ENCODE measurements at regions not wholly inside any gene's neighbourhood (a gene's known extent, or its start where the extent isn't known, plus 50 kb on each side); places are given as distances from the start of the nearest gene placed in this dataset.

GRCh38 chr4:101418055-101418454, 70.7 kb upstream of the PPP3CA start:
- H3K4me2 ChIP-seq (ENCODE audit: extremely low read depth, insufficient read depth, low read length): no peak overlapping the region
- TF ChIP-seq EZH2 (IDR thresholded peaks at IDR 0.05; ENCODE audit: low read length, missing control alignments): no peak
- no peak for TF ChIP-seq CTCF (conservative IDR thresholded peaks at IDR 0.05 in 1 of 2, IDR thresholded peaks at IDR 0.05 in 1 of 2; ENCODE audit: low read depth in 1 of 2, low read length in 2 of 2)
- H3K27me3 ChIP-seq (ENCODE audit: control insufficient read depth, insufficient read depth, low read length): no peaks in the 10 kb centered on the region
- H3K4me1 ChIP-seq (ENCODE audit: control insufficient read depth, extremely low read depth, insufficient read depth, low read length): no peaks in the 10 kb centered on the region
- H3K27ac ChIP-seq (ENCODE audit: insufficient read depth, low read length): no peak overlapping the region
- H3K79me2 ChIP-seq (ENCODE audit: control insufficient read depth, insufficient read depth, low read length): no peaks in the 10 kb centered on the region
- no peak overlapping the region for H3K4me3 ChIP-seq (replicated peaks in 1 of 4; ENCODE audit: control extremely low read depth in 1 of 4, insufficient read depth in 1 of 4, low read depth in 3 of 4, low read length in 4 of 4)
- peak in 1 of 2 donors; percentile 66 for DNase-seq (ENCODE audit: low read depth in 2 of 2)
- no peak overlapping the region for H2AFZ ChIP-seq (ENCODE audit: low read length)
- H3K9ac ChIP-seq (ENCODE audit: insufficient read depth, low read length): no peak overlapping the region
- H4K20me1 ChIP-seq (ENCODE audit: control insufficient read depth, extremely low read depth, insufficient read depth, low read length): no peaks in the 10 kb centered on the region
- no peaks in the 10 kb centered on the region for H3K36me3 ChIP-seq (ENCODE audit: control insufficient read depth, insufficient read depth, low read length)
- no peaks in the 10 kb centered on the region for H3K9me3 ChIP-seq (ENCODE audit: control insufficient read depth, insufficient read depth, low read depth, low read length)

DNA sequence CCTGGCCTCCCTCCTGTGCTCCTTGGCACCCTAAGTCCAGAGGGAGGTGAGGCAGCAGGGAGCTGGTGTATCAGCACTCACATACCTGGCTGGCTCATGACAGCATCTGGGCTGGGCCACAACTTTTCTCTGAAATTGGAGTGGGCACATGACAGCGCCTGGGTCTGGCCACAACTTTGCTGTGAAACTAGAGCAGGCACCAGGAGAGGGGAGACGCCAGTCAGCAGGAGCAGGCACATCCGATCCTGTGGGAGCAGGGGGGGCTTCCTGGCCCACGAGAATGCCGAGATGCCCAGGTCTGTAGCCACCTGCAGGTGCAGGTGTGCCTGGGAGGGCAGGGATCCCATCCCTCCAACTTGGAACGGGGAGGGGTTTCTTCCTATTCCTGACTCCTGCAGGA, 69.7 kb upstream of the PPP3CA start:
- H2AFZ ChIP-seq (ENCODE audit: low read length): no peak overlapping the region
- no peak for DNase-seq (ENCODE audit: low read depth in 2 of 2)
- no peaks in the 10 kb centered on the region for H3K9me3 ChIP-seq (ENCODE audit: control insufficient read depth, insufficient read depth, low read depth, low read length)
- H3K27me3 ChIP-seq (ENCODE audit: control insufficient read depth, insufficient read depth, low read length): no peaks in the 10 kb centered on the region
- H3K4me2 ChIP-seq (ENCODE audit: extremely low read depth, insufficient read depth, low read length): no peak overlapping the region
- H3K79me2 ChIP-seq (ENCODE audit: control insufficient read depth, insufficient read depth, low read length): no peaks in the 10 kb centered on the region
- H3K9ac ChIP-seq (ENCODE audit: insufficient read depth, low read length): no peak overlapping the region
- no peak overlapping the region for H3K27ac ChIP-seq (ENCODE audit: insufficient read depth, low read length)
- no peaks in the 10 kb centered on the region for H3K4me1 ChIP-seq (ENCODE audit: control insufficient read depth, extremely low read depth, insufficient read depth, low read length)
- H3K4me3 ChIP-seq (replicated peaks in 1 of 4; ENCODE audit: control extremely low read depth in 1 of 4, insufficient read depth in 1 of 4, low read depth in 3 of 4, low read length in 4 of 4): no peak overlapping the region
- TF ChIP-seq CTCF (conservative IDR thresholded peaks at IDR 0.05 in 1 of 2, IDR thresholded peaks at IDR 0.05 in 1 of 2; ENCODE audit: low read depth in 1 of 2, low read length in 2 of 2): no peak
- H3K36me3 ChIP-seq (ENCODE audit: control insufficient read depth, insufficient read depth, low read length): no peaks in the 10 kb centered on the region
- no peaks in the 10 kb centered on the region for H4K20me1 ChIP-seq (ENCODE audit: control insufficient read depth, extremely low read depth, insufficient read depth, low read length)

DNA sequence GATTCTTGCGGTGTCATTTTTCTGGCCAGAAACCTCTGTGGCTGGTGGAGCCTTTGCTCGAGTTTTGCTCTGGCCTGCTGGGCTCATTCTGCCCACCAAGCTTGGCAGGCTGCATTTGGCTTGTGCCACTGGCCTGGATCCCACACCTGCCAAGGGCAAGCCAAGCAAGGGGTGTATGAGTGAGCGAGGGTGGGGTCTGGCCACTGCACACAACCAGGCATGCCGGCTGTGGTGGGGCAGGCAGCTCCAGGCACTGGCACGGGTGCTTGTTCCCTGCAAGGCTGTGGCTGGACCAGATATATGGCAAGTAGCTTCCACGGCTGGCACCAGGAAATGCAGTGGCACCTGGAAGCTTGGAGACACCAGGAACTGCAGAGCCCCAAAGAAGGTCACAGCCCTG, 68.6 kb upstream of the PPP3CA start:
- Histone ChIP-seq H2AFZ (ENCODE audit: low read length) (no peak overlapping the region), H3K79me2 (ENCODE audit: control insufficient read depth, insufficient read depth, low read length) (no peaks in the 10 kb centered on the region), H3K4me3 (replicated peaks in 1 of 4; ENCODE audit: control extremely low read depth in 1 of 4, insufficient read depth in 1 of 4, low read depth in 3 of 4, low read length in 4 of 4) (no peak overlapping the region), H3K36me3 (ENCODE audit: control insufficient read depth, insufficient read depth, low read length) (no peaks in the 10 kb centered on the region), H3K27me3 (ENCODE audit: control insufficient read depth, insufficient read depth, low read length) (no peaks in the 10 kb centered on the region), H3K27ac (ENCODE audit: insufficient read depth, low read length) (no peak overlapping the region), H3K4me2 (ENCODE audit: extremely low read depth, insufficient read depth, low read length) (no peak overlapping the region), H4K20me1 (ENCODE audit: control insufficient read depth, extremely low read depth, insufficient read depth, low read length) (no peaks in the 10 kb centered on the region), H3K9ac (ENCODE audit: insufficient read depth, low read length) (no peak overlapping the region), H3K4me1 (ENCODE audit: control insufficient read depth, extremely low read depth, insufficient read depth, low read length) (no peaks in the 10 kb centered on the region), H3K9me3 (ENCODE audit: control insufficient read depth, insufficient read depth, low read depth, low read length) (no peaks in the 10 kb centered on the region)
- TF ChIP-seq CTCF (conservative IDR thresholded peaks at IDR 0.05 in 1 of 2, IDR thresholded peaks at IDR 0.05 in 1 of 2; ENCODE audit: low read depth in 1 of 2, low read length in 2 of 2) (no peak), EZH2 (IDR thresholded peaks at IDR 0.05; ENCODE audit: low read length, missing control alignments) (no peak)
- no peak for DNase-seq (ENCODE audit: low read depth in 2 of 2)
